Ovary (tissue), 3 donors: ENCODE measurements at regions not wholly inside any gene's neighbourhood (a gene's known extent, or its start where the extent isn't known, plus 50 kb on each side); places are given as distances from the start of the nearest gene placed in this dataset.

Source experiments
- POLR2A ChIP-seq: fragments of 450-650 bp; IDR thresholded peaks from one replicate; pipeline ENCODE4 v1.6.1; 2017; ENCODE audit warnings: antibody characterized with exemption, mild to moderate bottlenecking, moderate library complexity
- TF ChIP-seq, protein P1 (sequence below), 3 donors: fragments of 450-650 bp in 2 of 3; fragments of 200-600 bp in 1 of 3; IDR thresholded peaks; one replicate each; pipeline versions ENCODE4 v1.5.1 to v1.8.0; 2016 to 2022; ENCODE audit warnings: antibody characterized with exemption in 3 of 3, mild to moderate bottlenecking in 1 of 3
- donor health status: DM: no; HTN: no; CAD: no.

DNA sequence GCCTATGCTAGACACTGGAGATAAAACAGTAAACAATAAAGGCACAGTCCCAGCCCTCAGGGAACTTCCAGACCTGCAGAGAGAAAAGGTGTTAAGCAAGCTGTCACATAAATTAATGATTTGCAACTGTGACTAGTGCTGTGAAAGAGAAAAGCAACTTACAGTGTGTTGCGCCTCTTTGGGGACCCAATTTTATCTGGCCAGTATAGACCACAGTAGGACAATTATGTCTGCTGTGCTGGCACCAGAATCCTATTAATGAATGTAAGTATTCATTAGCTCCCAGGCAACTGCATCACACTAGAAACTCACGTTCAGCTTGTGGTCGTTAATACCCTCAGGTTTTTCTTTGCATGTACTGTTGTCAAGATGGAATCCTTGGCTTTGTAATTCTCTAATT is 55.3 kb upstream of the CHST9 start:
- TF ChIP-seq, protein P1, sequence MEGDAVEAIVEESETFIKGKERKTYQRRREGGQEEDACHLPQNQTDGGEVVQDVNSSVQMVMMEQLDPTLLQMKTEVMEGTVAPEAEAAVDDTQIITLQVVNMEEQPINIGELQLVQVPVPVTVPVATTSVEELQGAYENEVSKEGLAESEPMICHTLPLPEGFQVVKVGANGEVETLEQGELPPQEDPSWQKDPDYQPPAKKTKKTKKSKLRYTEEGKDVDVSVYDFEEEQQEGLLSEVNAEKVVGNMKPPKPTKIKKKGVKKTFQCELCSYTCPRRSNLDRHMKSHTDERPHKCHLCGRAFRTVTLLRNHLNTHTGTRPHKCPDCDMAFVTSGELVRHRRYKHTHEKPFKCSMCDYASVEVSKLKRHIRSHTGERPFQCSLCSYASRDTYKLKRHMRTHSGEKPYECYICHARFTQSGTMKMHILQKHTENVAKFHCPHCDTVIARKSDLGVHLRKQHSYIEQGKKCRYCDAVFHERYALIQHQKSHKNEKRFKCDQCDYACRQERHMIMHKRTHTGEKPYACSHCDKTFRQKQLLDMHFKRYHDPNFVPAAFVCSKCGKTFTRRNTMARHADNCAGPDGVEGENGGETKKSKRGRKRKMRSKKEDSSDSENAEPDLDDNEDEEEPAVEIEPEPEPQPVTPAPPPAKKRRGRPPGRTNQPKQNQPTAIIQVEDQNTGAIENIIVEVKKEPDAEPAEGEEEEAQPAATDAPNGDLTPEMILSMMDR (IDR thresholded peaks at IDR 0.05): no peak
- TF ChIP-seq POLR2A: no peak
